Activated CD4-positive, alpha-beta T cell treated with anti-CD3 and anti-CD28 coated beads, Interleukin-2, amount 50 U/mL, for 4 hours (primary cell): ENCODE measurements at regions not wholly inside any gene's neighbourhood (a gene's known extent, or its start where the extent isn't known, plus 50 kb on each side); places are given as distances from the start of the nearest gene placed in this dataset.
"Not testable (repeated sequence)": the region's sequence is repeated elsewhere in the genome, so short reads cannot be mapped to it uniquely, and the experiment has no call there.

Experiments
- DNase-seq, 2 experiments: peaks; one replicate each; pipeline ENCODE4 v3.0.0-alpha.2; 2020

DNA sequence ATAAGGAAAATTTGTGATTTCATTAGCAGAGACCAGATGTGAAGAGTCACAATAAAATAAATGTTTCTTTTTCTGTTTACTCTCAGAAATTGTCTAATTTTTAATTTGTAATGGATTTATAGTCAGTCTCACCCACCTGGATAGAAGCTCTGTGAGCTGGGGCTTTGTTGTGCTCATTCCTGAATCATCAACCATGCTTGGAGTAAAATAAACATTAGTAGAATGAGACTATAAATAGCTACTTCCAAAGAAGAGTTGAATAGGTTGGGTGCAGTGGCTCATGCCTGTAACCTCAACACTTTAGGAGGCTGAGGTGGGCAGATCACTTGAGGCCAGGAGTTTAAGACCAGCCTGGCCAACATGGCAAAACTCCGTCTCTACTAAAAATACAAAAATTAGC, 185.3 kb upstream of the FBXO33 start:
- DNase-seq: no peak

- DNase-seq: no peak
Observed at GRCh38 chr14:39615352-39615751, 183.1 kb upstream of the FBXO33 start.

GRCh38 chr14:39614297-39614923, 182.2 kb upstream of the FBXO33 start:
- DNase-seq: no peak

DNA sequence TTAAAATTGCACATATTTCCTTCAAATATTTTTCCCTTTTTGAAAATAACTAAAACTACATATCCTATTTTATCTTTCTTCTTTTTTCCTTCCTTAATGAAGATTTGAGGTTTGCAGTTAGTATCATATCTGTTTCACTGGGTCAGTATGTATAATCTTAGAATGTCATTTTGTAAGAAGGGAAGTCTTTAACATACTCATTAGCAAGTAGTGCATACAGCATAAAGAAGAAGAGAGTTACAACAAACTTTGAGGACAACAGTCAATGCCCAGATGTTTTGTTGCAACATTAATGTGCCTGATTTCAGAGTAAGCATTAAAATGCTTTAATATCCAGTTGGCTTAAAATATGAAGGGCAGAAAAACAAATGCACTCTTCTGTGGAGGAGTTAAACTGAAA, 176.9 kb upstream of the FBXO33 start:
- DNase-seq: no peak

DNA sequence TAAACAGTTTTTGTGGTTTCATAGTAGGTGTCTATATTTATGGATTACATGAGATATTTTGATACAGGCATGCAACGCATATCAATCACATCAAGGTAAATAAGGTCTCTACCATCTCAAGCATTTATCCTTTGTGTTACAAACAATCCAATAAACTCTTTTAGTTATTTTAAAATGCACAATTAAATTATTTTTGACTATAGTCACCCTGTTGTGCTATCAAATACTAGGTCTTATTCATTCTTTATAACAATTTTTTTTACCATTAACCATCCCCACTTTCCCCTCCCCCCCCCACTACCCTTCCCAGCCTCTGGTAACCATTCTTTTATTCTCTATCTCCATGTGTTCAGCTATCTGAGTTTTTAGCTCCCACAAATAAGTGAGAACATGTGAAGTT, 175.7 kb upstream of the FBXO33 start:
- DNase-seq: no peak

GRCh38 chr14:39603942-39604341, 171.7 kb upstream of the FBXO33 start:
- no peak for DNase-seq

GRCh38 chr14:39593377-39593776, 161.1 kb upstream of the FBXO33 start:
- no peak for DNase-seq

DNA sequence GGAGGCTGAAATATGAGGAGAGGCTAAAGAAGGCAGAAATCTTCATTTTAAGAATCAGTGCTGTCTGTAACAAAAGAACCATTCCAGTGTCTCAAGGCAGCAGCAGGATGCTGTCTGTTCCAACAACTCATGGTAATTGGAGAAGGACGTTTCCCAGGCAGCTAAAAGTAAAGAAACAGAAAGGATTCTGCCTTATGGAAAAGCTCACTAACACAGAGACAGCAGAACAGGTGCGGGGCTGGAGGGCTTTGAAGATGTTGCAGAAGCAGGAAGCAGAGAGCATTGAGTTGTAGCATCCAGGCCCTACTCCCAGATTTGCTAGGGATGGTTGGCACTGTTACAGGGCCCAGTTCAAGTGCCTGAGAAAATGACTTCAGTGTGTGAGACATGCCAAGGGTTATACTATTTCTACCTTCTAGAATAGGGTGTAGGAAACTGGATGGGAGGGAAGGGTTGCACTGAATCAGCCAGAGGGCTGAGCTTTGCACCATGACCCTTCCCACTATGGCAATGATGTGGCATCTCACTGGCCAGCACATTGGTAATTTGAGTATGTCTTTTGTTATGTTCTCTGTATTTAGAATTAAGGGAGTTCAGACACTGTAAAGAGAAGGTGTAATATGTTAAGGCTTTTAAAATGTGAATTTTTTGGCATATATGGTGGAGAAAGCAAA, 160.0 kb upstream of the FBXO33 start:
- no peak for DNase-seq

- not testable (repeated sequence) for DNase-seq
Observed at GRCh38 chr14:39589882-39590281, 157.6 kb upstream of the FBXO33 start.

- no peak for DNase-seq
Observed at GRCh38 chr14:39582028-39582654, 149.9 kb upstream of the FBXO33 start.

GRCh38 chr14:39581474-39581873, 149.2 kb upstream of the FBXO33 start:
- DNase-seq: no peak

DNA sequence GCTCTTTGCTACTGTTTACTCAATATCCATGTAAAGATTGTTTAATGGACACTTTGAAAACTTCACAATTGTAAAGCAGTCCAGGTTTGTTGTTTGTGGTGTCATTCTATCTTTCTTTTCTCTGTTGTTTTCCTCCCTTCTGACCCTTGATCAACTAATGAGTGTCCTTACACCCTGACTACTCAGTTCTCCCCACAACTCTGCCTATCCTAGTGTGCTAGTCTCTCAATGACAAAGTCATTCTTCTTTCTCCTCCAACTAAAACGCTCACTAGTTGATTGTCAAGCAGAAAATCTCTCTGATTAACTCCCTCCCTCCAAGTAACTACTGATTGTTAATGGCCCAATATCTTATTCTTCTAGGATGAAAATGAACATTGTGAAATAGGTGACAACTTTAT, 148.5 kb upstream of the FBXO33 start:
- no peak for DNase-seq

DNA sequence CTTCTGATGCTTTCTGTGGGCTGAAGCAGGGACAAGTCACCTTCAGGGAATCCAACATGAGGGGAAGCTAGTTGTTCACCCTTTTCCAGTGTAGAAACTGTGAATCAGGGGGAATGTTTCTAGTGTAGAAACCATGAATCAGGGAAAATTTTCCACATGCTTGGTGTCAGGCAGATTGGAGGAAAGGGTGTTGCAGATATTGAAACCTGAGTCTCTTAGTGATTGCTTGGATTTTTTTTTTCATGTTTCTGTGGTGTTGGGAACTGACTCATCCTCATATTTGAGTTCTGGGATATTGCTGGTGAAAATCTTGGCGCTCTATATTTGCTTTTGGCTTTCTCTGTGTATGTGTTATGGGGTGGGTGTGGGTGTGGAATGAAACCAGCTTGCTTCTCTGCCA, 144.5 kb upstream of the FBXO33 start:
- DNase-seq: no peak

DNA sequence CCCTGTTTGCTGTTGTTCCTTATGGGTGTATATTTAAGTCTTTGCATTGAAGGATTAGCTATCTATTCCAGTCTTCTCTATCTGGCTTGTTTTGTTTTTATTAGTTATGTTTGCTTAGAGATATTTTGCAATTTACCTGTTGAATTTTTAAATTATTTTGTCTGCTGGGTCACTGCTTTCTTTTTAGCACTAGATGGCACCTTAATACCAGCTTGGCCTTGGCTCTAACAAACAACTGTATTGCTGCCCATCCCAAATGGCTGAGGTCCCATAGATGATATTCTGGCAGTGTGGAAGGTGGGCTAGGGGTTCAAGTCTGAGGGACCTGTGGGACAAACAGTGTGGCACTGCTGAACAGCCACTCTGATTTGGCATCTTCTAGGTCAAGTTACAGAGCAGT, 144.0 kb upstream of the FBXO33 start:
- no peak for DNase-seq

DNA sequence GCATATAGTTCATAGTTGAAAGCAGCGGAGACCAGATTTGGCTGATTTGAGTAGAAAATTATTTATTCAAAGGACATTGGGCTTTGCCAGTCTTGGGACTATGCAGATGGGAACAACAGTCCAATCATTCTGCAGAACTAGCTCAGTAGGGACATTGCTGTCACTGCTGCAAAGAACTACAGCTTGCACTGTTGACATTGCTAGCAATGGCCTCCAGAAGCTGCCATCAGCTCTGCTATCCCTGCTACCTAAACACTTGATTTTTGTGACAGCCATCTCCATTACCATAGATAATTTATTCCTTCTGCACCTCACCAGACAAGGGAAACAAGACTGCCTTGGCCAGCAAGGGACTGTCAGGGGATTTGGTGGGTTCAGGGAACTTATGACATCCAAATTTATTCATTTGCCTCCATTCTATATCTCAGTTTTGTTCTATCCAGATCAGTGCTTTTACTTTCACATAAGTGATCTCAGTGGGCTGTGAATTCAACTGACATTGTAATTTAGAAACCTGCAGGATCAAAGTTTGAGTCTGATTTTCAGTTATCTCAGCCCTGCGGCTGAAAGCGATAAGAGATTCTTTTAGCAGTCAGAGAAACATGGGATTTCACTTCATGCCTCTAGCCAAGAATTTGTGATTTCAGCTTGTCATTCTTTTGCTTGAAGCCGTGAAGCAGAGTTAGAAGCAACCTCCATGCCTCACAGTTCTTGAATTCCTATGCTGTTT, 136.7 kb upstream of the FBXO33 start:
- DNase-seq: no peak

- DNase-seq: no peak
Observed at GRCh38 chr14:39566795-39567194, 134.6 kb upstream of the FBXO33 start.

- no peak for DNase-seq
Observed at GRCh38 chr14:39563361-39563760, 131.1 kb upstream of the FBXO33 start.

- no peak for DNase-seq
Observed at GRCh38 chr14:39562175-39562574, 129.9 kb upstream of the FBXO33 start.

DNA sequence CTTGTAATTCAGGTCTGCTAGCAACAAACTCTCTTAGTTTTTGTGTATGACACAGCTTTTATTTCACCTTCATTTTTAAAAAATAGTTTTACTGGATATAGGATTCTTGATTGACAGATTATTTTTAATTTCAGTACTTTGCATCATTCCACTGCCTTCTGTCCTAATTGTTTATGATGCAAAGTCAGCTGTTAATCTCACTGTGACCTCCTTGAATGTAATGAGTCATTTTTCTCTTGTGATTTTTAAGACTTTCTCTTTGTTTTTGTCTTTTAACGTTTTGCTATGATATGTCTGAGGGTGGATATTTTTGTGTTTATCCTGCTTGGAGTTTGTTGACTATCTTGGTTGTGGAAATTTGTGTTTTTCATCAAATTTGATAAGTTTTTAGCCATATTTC, 126.3 kb upstream of the FBXO33 start:
- no peak for DNase-seq

DNA sequence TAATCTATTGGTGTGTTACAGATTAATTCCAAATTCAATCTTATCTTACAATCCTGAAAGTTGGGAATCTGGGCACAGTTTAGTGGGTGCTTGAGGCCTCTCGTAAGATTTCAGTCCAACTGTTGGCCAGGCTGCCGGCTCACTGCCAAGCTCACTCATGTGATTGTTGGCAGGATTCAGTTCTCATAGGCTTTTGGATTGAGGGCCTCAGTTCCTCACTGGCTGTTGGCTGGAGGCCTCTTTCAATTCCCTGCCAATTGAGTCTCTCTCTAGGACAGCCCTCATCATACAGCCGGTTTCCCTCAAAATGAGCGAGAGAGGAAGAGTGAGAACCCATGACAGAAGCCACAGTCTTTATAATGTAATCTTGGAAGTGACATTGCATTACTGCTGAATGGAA, 123.5 kb upstream of the FBXO33 start:
- DNase-seq: no peak

- no peak for DNase-seq
Observed at GRCh38 chr14:39554576-39554975, 122.3 kb upstream of the FBXO33 start.

DNA sequence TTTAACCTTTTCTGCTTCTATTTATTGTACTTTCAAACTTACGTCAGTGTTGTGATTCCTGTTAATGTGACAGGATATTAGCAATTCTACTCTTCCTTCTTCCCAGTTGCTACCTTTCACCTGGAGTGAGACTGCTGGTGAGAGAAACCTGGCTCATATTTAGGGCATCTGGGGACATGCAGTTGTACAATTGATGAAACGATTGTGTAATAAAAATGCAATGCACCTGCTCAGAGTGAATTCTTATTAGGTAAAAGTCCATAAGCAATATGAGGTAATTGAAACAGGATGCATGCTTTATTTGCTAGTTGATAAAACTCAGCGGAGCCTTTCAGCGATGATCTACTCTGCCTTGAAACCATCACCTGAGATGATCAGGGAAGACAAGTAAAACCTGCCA, 116.1 kb upstream of the FBXO33 start:
- no peak for DNase-seq

DNA sequence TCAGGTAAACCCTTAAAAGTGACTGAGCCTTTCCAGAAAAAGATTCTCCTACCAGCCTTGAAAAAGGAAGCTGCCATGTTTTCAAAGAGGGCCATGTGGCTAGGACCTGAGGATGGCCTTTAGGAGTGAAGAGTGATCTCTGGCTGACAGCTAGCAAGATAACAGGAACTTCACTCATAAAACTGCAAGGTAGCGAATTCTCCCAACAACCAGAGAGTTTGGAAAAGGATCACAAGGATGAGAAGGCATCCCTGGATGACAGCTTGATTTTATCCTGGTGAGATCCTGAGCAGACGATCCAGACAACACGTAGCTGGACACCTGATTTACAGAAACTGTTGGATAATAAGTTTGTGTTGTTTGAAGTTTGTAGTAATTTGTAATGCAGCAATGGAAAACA, 115.6 kb upstream of the FBXO33 start:
- no peak for DNase-seq

GRCh38 chr14:39505812-39506211, 73.6 kb upstream of the FBXO33 start:
- no peak for DNase-seq
